ENCODE measurements at regions not wholly inside any gene's neighbourhood (a gene's known extent, or its start where the extent isn't known, plus 50 kb on each side); places are given as distances from the start of the nearest gene placed in this dataset.
"Not testable (repeated sequence)": the region's sequence is repeated elsewhere in the genome, so short reads cannot be mapped to it uniquely, and the experiment has no call there.

DNA sequence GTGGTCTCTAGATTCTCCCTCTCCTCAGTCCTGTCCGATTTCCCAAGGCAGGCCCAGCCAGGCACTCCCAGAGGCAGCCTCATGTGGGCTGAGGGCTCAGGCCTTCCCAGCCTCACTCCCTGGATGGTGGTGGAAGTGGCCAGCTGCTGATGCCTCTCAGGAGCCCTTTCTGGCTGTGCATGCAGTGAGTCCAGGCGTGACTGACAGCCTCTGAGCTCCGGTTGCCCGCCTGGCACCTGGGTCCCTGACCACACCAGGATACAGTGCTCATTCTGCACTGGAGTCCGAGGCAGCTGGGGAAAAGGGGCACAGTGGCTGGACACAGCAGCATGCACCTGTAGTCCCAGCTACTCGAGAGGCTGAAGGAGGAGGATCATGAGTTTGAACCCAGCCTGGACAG lies 132.6 kb downstream of the CUL2 start:
- no peaks in the 10 kb centered on the region for H3K9me3 ChIP-seq (ENCODE audit: control insufficient read depth in 2 of 2, insufficient read depth in 1 of 2, low read depth in 1 of 2, low read length in 1 of 2)
- WGBS, 2 donors = 86% methylated on average over 6 of the region's 6 CpGs
- no peaks in the 10 kb centered on the region for H3K27me3 ChIP-seq (ENCODE audit: control insufficient read depth in 1 of 2, insufficient read depth in 2 of 2, low read length in 2 of 2)
- H3K36me3 ChIP-seq (ENCODE audit: control insufficient read depth in 2 of 2, insufficient read depth in 2 of 2, low read length in 1 of 2) = no peaks in the 10 kb centered on the region
- no peak overlapping the region for H3K4me3 ChIP-seq (ENCODE audit: low read depth in 1 of 2, low read length in 2 of 2)
- H3K4me1 ChIP-seq (ENCODE audit: control insufficient read depth in 2 of 2, insufficient read depth in 2 of 2, low read length in 1 of 2) = peaks cover 0 to 8% of the 10 kb centered on the region in 2 donors
- H3K27ac ChIP-seq (ENCODE audit: low read depth in 2 of 2, low read length in 1 of 2) = no peak overlapping the region

GRCh38 chr10:34956756-34957155 lies 133.4 kb downstream of the CUL2 start:
- H3K4me1 ChIP-seq (ENCODE audit: control insufficient read depth in 2 of 2, insufficient read depth in 2 of 2, low read length in 1 of 2) = peaks cover 0 to 8% of the 10 kb centered on the region in 2 donors
- no peak overlapping the region for H3K4me3 ChIP-seq (ENCODE audit: low read depth in 1 of 2, low read length in 2 of 2)
- no peaks in the 10 kb centered on the region for H3K27me3 ChIP-seq (ENCODE audit: control insufficient read depth in 1 of 2, insufficient read depth in 2 of 2, low read length in 2 of 2)
- H3K9me3 ChIP-seq (ENCODE audit: control insufficient read depth in 2 of 2, insufficient read depth in 1 of 2, low read depth in 1 of 2, low read length in 1 of 2) = no peaks in the 10 kb centered on the region
- H3K36me3 ChIP-seq (ENCODE audit: control insufficient read depth in 2 of 2, insufficient read depth in 2 of 2, low read length in 1 of 2) = no peaks in the 10 kb centered on the region
- no peak overlapping the region for H3K27ac ChIP-seq (ENCODE audit: low read depth in 2 of 2, low read length in 1 of 2)
- WGBS, 2 donors = 76 to 82% methylated on average over 3 of the region's 3 CpGs

DNA sequence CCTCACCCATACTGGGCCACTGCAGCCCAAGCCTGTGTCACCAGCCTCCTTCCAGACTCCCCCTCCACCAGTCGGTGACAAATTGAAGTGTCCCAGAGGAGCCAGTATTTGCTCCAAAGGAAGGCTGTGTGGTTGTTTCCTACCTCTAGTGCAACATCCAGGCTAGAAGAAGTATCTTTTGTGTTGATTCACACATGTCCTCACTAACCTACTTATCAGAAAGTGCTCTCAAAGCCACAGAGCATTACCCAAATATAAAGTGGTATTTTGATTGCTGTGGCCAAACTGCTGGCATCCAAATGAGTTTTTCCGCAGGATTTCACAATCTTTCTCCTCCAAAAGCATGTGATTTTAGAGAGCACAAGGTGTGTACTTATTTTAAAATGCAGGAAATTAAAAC lies 134.8 kb downstream of the CUL2 start:
- no peak overlapping the region for H3K4me3 ChIP-seq (ENCODE audit: low read depth in 1 of 2, low read length in 2 of 2)
- 58 to 61% methylated on average over 2 of the region's 2 CpGs for WGBS, 2 donors

DNA sequence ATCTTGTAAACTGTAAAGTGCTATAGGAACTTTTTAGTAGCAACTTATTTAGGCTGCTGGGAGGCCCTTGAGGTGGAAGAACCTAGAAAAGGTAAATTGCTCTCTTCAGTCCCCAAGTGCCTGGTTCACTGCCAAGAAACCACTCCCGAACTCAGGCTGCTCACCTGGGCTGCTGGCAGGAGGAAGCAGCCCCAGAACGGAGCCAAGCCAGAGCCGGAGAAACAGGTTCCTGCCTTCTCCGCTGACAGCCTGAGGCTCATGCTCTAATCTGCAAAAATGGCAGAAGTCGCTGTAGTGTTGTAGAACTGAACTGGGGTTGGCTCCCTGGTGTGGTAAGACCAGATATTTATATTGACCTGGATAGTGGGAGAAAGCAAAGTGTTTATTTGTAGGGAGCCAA lies 136.0 kb downstream of the CUL2 start:
- no peaks in the 10 kb centered on the region for H3K9me3 ChIP-seq (ENCODE audit: control insufficient read depth in 2 of 2, insufficient read depth in 1 of 2, low read depth in 1 of 2, low read length in 1 of 2)
- H3K27ac ChIP-seq (ENCODE audit: low read depth in 2 of 2, low read length in 1 of 2) = peak overlapping the region; percentile 84 to 85
- H3K36me3 ChIP-seq (ENCODE audit: control insufficient read depth in 2 of 2, insufficient read depth in 2 of 2, low read length in 1 of 2) = no peaks in the 10 kb centered on the region
- no peaks in the 10 kb centered on the region for H3K27me3 ChIP-seq (ENCODE audit: control insufficient read depth in 1 of 2, insufficient read depth in 2 of 2, low read length in 2 of 2)
- no peak overlapping the region for H3K4me3 ChIP-seq (ENCODE audit: low read depth in 1 of 2, low read length in 2 of 2)
- H3K4me1 ChIP-seq (ENCODE audit: control insufficient read depth in 2 of 2, insufficient read depth in 2 of 2, low read length in 1 of 2) = peaks cover 0 to 8% of the 10 kb centered on the region in 2 donors
- 41 to 46% methylated on average over 5 of the region's 5 CpGs for WGBS, 2 donors

More for the DNA sequence above, 134.8 kb downstream of the CUL2 start:
- Histone ChIP-seq H3K27ac (ENCODE audit: low read depth in 2 of 2, low read length in 1 of 2) (peak overlapping the region; percentile 84 to 85), H3K27me3 (ENCODE audit: control insufficient read depth in 1 of 2, insufficient read depth in 2 of 2, low read length in 2 of 2) (no peaks in the 10 kb centered on the region), H3K4me1 (ENCODE audit: control insufficient read depth in 2 of 2, insufficient read depth in 2 of 2, low read length in 1 of 2) (peaks cover 0 to 8% of the 10 kb centered on the region in 2 donors), H3K9me3 (ENCODE audit: control insufficient read depth in 2 of 2, insufficient read depth in 1 of 2, low read depth in 1 of 2, low read length in 1 of 2) (no peaks in the 10 kb centered on the region), H3K36me3 (ENCODE audit: control insufficient read depth in 2 of 2, insufficient read depth in 2 of 2, low read length in 1 of 2) (no peaks in the 10 kb centered on the region)

GRCh38 chr10:34951263-34951887 lies 136.3 kb upstream of the PARD3 start:
- H3K9me3 ChIP-seq (ENCODE audit: control insufficient read depth in 2 of 2, insufficient read depth in 1 of 2, low read depth in 1 of 2, low read length in 1 of 2); H3K4me1 ChIP-seq (ENCODE audit: control insufficient read depth in 2 of 2, insufficient read depth in 2 of 2, low read length in 1 of 2); H3K4me3 ChIP-seq (ENCODE audit: low read depth in 1 of 2, low read length in 2 of 2); H3K36me3 ChIP-seq (ENCODE audit: control insufficient read depth in 2 of 2, insufficient read depth in 2 of 2, low read length in 1 of 2); H3K27me3 ChIP-seq (ENCODE audit: control insufficient read depth in 1 of 2, insufficient read depth in 2 of 2, low read length in 2 of 2): not testable (repeated sequence)
- H3K27ac ChIP-seq (ENCODE audit: low read depth in 2 of 2, low read length in 1 of 2) = peak overlapping the region in 1 of 2 donors; percentile 37
- 72 to 74% methylated on average over 11 of the region's 11 CpGs for WGBS, 2 donors

GRCh38 chr10:34945951-34946522 lies 130.9 kb upstream of the PARD3 start:
- WGBS, 2 donors = 92 to 93% methylated on average over 9 of the region's 9 CpGs
- not testable (repeated sequence) for H3K4me3 ChIP-seq (ENCODE audit: low read depth in 1 of 2, low read length in 2 of 2); H3K9me3 ChIP-seq (ENCODE audit: control insufficient read depth in 2 of 2, insufficient read depth in 1 of 2, low read depth in 1 of 2, low read length in 1 of 2); H3K27ac ChIP-seq (ENCODE audit: low read depth in 2 of 2, low read length in 1 of 2); H3K36me3 ChIP-seq (ENCODE audit: control insufficient read depth in 2 of 2, insufficient read depth in 2 of 2, low read length in 1 of 2); H3K27me3 ChIP-seq (ENCODE audit: control insufficient read depth in 1 of 2, insufficient read depth in 2 of 2, low read length in 2 of 2); H3K4me1 ChIP-seq (ENCODE audit: control insufficient read depth in 2 of 2, insufficient read depth in 2 of 2, low read length in 1 of 2)

DNA sequence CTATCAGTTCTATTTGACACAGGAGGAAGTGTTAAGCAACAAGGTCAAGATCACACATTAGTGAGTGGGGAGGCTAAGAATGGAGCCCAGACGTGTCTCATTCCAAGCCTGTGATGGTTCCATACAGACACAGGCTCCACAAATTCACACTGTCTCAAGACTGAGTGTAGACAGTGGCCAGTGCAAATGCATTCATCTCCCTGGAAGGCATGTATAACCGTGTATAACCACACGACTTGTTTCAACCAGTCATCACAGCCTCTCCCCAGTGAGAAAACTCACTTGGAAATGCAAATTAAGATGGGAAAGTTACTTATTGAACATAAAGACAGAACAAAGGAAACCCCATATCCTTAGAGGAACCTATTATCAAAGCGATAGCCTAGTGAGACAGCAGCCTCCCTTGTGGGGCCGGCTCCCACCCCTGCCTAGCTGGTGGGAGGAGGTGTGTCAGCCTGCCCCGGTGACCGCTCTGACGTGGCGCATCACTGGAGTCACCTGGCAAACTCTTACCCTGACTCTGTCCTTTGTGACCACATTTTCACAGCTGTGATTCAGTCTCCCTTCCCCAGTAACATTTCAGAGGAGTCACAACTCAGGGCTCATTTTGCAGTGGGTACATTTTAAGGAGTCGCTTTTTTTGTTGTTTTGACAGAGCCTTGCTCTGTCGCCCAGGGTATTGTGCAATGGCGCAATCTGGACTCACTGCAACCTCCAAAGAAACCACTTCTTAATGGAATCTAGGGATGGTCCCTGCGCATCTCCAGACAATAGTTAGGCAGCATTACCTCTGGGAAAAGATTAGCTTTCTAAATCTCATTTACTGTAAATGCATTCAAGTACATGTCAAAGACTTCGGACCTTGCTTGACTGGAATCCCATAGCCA lies 126.6 kb upstream of the PARD3 start:
- peak overlapping the region; percentile 88 to 94 for H3K27ac ChIP-seq (ENCODE audit: low read depth in 2 of 2, low read length in 1 of 2)
- no peaks in the 10 kb centered on the region for H3K4me1 ChIP-seq (ENCODE audit: control insufficient read depth in 2 of 2, insufficient read depth in 2 of 2, low read length in 1 of 2)
- WGBS, 2 donors = 65 to 67% methylated on average over 14 of the region's 14 CpGs
- no peaks in the 10 kb centered on the region for H3K9me3 ChIP-seq (ENCODE audit: control insufficient read depth in 2 of 2, insufficient read depth in 1 of 2, low read depth in 1 of 2, low read length in 1 of 2)
- no peak overlapping the region for H3K4me3 ChIP-seq (ENCODE audit: low read depth in 1 of 2, low read length in 2 of 2)
- no peaks in the 10 kb centered on the region for H3K36me3 ChIP-seq (ENCODE audit: control insufficient read depth in 2 of 2, insufficient read depth in 2 of 2, low read length in 1 of 2)
- no peaks in the 10 kb centered on the region for H3K27me3 ChIP-seq (ENCODE audit: control insufficient read depth in 1 of 2, insufficient read depth in 2 of 2, low read length in 2 of 2)

- no peaks in the 10 kb centered on the region for H3K36me3 ChIP-seq (ENCODE audit: control insufficient read depth in 2 of 2, insufficient read depth in 2 of 2, low read length in 1 of 2)
- H3K4me3 ChIP-seq (ENCODE audit: low read depth in 1 of 2, low read length in 2 of 2) = no peak overlapping the region
- H3K9me3 ChIP-seq (ENCODE audit: control insufficient read depth in 2 of 2, insufficient read depth in 1 of 2, low read depth in 1 of 2, low read length in 1 of 2) = no peaks in the 10 kb centered on the region
- peak overlapping the region; percentile 88 to 94 for H3K27ac ChIP-seq (ENCODE audit: low read depth in 2 of 2, low read length in 1 of 2)
- no peaks in the 10 kb centered on the region for H3K4me1 ChIP-seq (ENCODE audit: control insufficient read depth in 2 of 2, insufficient read depth in 2 of 2, low read length in 1 of 2)
- 47 to 49% methylated on average over 8 of the region's 8 CpGs for WGBS, 2 donors
- H3K27me3 ChIP-seq (ENCODE audit: control insufficient read depth in 1 of 2, insufficient read depth in 2 of 2, low read length in 2 of 2) = no peaks in the 10 kb centered on the region
These were observed 125.3 kb upstream of the PARD3 start for GRCh38 chr10:34940436-34940835.

GRCh38 chr10:34938399-34938670 lies 123.2 kb upstream of the PARD3 start:
- H3K4me1 ChIP-seq (ENCODE audit: control insufficient read depth in 2 of 2, insufficient read depth in 2 of 2, low read length in 1 of 2) = no peaks in the 10 kb centered on the region

More at GRCh38 chr10:34938399-34938670, 123.2 kb upstream of the PARD3 start:
- Histone ChIP-seq H3K36me3 (ENCODE audit: control insufficient read depth in 2 of 2, insufficient read depth in 2 of 2, low read length in 1 of 2) (no peaks in the 10 kb centered on the region), H3K4me3 (ENCODE audit: low read depth in 1 of 2, low read length in 2 of 2) (no peak overlapping the region), H3K27ac (ENCODE audit: low read depth in 2 of 2, low read length in 1 of 2) (no peak overlapping the region), H3K9me3 (ENCODE audit: control insufficient read depth in 2 of 2, insufficient read depth in 1 of 2, low read depth in 1 of 2, low read length in 1 of 2) (no peaks in the 10 kb centered on the region), H3K27me3 (ENCODE audit: control insufficient read depth in 1 of 2, insufficient read depth in 2 of 2, low read length in 2 of 2) (no peaks in the 10 kb centered on the region)
- 89 to 92% methylated on average over 6 of the region's 6 CpGs for WGBS, 2 donors

Measured in esophagus (tissue), 2 donors.